Glutamatergic neuron (in vitro differentiated cells): ENCODE measurements at regions not wholly inside any gene's neighbourhood (a gene's known extent, or its start where the extent isn't known, plus 50 kb on each side); places are given as distances from the start of the nearest gene placed in this dataset.

ENCODE experiments used
- DNase-seq: peaks from one replicate; pipeline ENCODE4 v3.0.0; 2022
- H3K27ac Mint-ChIP-seq: one replicate; pipeline ENCODE4 v1.8.0; 2020; ENCODE audit warnings: mild to moderate bottlenecking, mixed read lengths, inconsistent platforms; ENCODE audit not compliant: unreplicated experiment
- H3K27me3 Mint-ChIP-seq: one replicate; pipeline ENCODE4 v1.8.0; 2020; ENCODE audit warnings: mild to moderate bottlenecking, moderate library complexity, mixed read lengths, inconsistent platforms; ENCODE audit not compliant: unreplicated experiment
- H3K36me3 Mint-ChIP-seq: one replicate; pipeline ENCODE4 v1.8.0; 2020; ENCODE audit warnings: mild to moderate bottlenecking, mixed read lengths, inconsistent platforms; ENCODE audit not compliant: unreplicated experiment
- H3K4me1 Mint-ChIP-seq: one replicate; pipeline ENCODE4 v1.8.0; 2020; ENCODE audit warnings: mild to moderate bottlenecking, low read depth, mixed read lengths, inconsistent platforms; ENCODE audit not compliant: unreplicated experiment
- H3K4me3 Mint-ChIP-seq: one replicate; pipeline ENCODE4 v1.8.0; 2020; ENCODE audit warnings: mild to moderate bottlenecking, mixed read lengths, inconsistent platforms; ENCODE audit not compliant: unreplicated experiment
- H3K9me3 Mint-ChIP-seq: one replicate; pipeline ENCODE4 v1.8.0; 2020; ENCODE audit warnings: mild to moderate bottlenecking, moderate library complexity, mixed read lengths, inconsistent platforms; ENCODE audit not compliant: unreplicated experiment
- TF ChIP-seq, protein P1 (sequence below): fragments of 200-600 bp; sonication (generic); IDR thresholded peaks from one replicate; pipeline ENCODE4 v1.5.0; 2021; ENCODE audit not compliant: partially characterized antibody, unreplicated experiment

DNA sequence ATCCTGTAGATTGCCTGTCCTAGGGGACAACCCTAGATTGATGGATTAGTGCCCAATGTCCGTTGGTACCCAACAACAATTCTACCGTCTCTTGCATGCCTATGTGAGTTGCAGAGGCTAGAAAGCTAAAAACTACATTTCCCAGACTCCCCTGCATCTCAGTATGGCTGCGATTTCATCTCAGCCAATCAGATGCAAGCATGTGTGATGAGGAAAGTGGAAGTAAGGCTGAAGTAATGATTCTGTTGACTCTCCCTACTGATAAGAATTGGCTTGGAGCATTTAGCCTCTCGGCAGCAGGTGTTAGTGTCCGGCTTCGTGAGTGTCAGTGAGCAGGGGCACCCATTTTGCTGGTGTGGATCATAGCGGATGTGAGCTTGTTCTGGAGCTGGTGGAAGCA lies 171.9 kb downstream of the FGFR2 start:
- Mint-ChIP-seq H3K27ac (no peak overlapping the region), H3K4me3 (no peak overlapping the region), H3K4me1 (no peaks in the 10 kb centered on the region), H3K9me3 (no peaks in the 10 kb centered on the region), H3K27me3 (no peaks in the 10 kb centered on the region), H3K36me3 (peaks cover 4% of the 10 kb centered on the region)
- TF ChIP-seq, protein P1, sequence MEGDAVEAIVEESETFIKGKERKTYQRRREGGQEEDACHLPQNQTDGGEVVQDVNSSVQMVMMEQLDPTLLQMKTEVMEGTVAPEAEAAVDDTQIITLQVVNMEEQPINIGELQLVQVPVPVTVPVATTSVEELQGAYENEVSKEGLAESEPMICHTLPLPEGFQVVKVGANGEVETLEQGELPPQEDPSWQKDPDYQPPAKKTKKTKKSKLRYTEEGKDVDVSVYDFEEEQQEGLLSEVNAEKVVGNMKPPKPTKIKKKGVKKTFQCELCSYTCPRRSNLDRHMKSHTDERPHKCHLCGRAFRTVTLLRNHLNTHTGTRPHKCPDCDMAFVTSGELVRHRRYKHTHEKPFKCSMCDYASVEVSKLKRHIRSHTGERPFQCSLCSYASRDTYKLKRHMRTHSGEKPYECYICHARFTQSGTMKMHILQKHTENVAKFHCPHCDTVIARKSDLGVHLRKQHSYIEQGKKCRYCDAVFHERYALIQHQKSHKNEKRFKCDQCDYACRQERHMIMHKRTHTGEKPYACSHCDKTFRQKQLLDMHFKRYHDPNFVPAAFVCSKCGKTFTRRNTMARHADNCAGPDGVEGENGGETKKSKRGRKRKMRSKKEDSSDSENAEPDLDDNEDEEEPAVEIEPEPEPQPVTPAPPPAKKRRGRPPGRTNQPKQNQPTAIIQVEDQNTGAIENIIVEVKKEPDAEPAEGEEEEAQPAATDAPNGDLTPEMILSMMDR, result no peak
- no peak for DNase-seq
